Astrocyte (in vitro differentiated cells and primary cell): ENCODE measurements at regions not wholly inside any gene's neighbourhood (a gene's known extent, or its start where the extent isn't known, plus 50 kb on each side); places are given as distances from the start of the nearest gene placed in this dataset.

ENCODE experiments used
- DNase-seq: peaks from one replicate; pipeline ENCODE4 v3.0.0-alpha.2; 2010; ENCODE audit warnings: low read depth
- FAIRE-seq: peaks from 2 replicates; lab custom pipeline; 2011; peaks lifted over from hg19 to GRCh38; lab: Jason Lieb, UNC
- H2AFZ ChIP-seq: 2 replicates; pipeline ENCODE4 v1.6.0; 2012; ENCODE audit warnings: low read depth, low read length, inconsistent platforms
- H3K27ac ChIP-seq: 2 replicates; pipeline ENCODE4 v1.5.1; 2011; ENCODE audit warnings: low read depth, low read length, inconsistent platforms
- H3K27me3 ChIP-seq: 2 replicates; pipeline ENCODE4 v1.6.0; 2011; ENCODE audit warnings: low read length, inconsistent platforms; ENCODE audit not compliant: insufficient read depth
- H3K36me3 ChIP-seq: 2 replicates; pipeline ENCODE4 v1.5.1; 2011; ENCODE audit warnings: low read length, inconsistent platforms; ENCODE audit not compliant: insufficient read depth
- H3K4me1 ChIP-seq: 2 replicates; pipeline ENCODE4 v1.5.1; 2011; ENCODE audit warnings: low read length, inconsistent platforms; ENCODE audit not compliant: insufficient read depth
- H3K4me2 ChIP-seq: 2 replicates; pipeline ENCODE4 v1.6.0; 2012; ENCODE audit warnings: low read length, inconsistent platforms
- H3K4me3 ChIP-seq: 2 replicates; pipeline ENCODE4 v1.5.1; 2011; ENCODE audit warnings: low read depth, mild to moderate bottlenecking, low read length, inconsistent platforms; ENCODE audit not compliant: insufficient read depth
- H3K79me2 ChIP-seq: 2 replicates; pipeline ENCODE4 v1.6.0; 2012; ENCODE audit warnings: mild to moderate bottlenecking, low read length, inconsistent platforms; ENCODE audit not compliant: insufficient read depth
- H3K9ac ChIP-seq: 2 replicates; pipeline ENCODE4 v1.6.0; 2012; ENCODE audit warnings: mild to moderate bottlenecking, low read length, inconsistent platforms
- H3K9me3 ChIP-seq: 2 replicates; pipeline ENCODE4 v1.5.1; 2012; ENCODE audit warnings: low read depth, mild to moderate bottlenecking, low read length, inconsistent platforms; ENCODE audit not compliant: insufficient read depth
- H4K20me1 ChIP-seq: 2 replicates; pipeline ENCODE4 v1.6.0; 2012; ENCODE audit warnings: low read length, inconsistent platforms; ENCODE audit not compliant: insufficient read depth
- H3K27ac Mint-ChIP-seq: one replicate; pipeline ENCODE4 v1.8.0; 2021; ENCODE audit warnings: mild to moderate bottlenecking, mixed read lengths; ENCODE audit not compliant: unreplicated experiment
- H3K27me3 Mint-ChIP-seq: one replicate; pipeline ENCODE4 v1.8.0; 2021; ENCODE audit warnings: low read depth, mixed read lengths; ENCODE audit not compliant: unreplicated experiment
- H3K36me3 Mint-ChIP-seq: one replicate; pipeline ENCODE4 v1.8.0; 2021; ENCODE audit warnings: low read depth, mixed read lengths; ENCODE audit not compliant: unreplicated experiment
- H3K4me1 Mint-ChIP-seq: one replicate; pipeline ENCODE4 v1.8.0; 2021; ENCODE audit warnings: low read depth, mixed read lengths; ENCODE audit not compliant: unreplicated experiment
- H3K4me3 Mint-ChIP-seq: one replicate; pipeline ENCODE4 v1.8.0; 2021; ENCODE audit warnings: mild to moderate bottlenecking, moderate library complexity, mixed read lengths; ENCODE audit not compliant: unreplicated experiment
- H3K9me3 Mint-ChIP-seq: one replicate; pipeline ENCODE4 v1.8.0; 2021; ENCODE audit warnings: mild to moderate bottlenecking, mixed read lengths; ENCODE audit not compliant: unreplicated experiment
- EZH2 ChIP-seq: IDR thresholded peaks from 2 replicates; pipeline ENCODE4 v1.6.1; 2012; ENCODE audit warnings: mild to moderate bottlenecking, low read length, inconsistent platforms; ENCODE audit not compliant: insufficient read depth
- TF ChIP-seq, protein P1 (sequence below): IDR thresholded peaks from 2 replicates; pipeline ENCODE4 v1.5.1; 2011; ENCODE audit warnings: low read depth, mild to moderate bottlenecking, inconsistent platforms, low read length, moderate library complexity; ENCODE audit not compliant: insufficient read depth

DNA sequence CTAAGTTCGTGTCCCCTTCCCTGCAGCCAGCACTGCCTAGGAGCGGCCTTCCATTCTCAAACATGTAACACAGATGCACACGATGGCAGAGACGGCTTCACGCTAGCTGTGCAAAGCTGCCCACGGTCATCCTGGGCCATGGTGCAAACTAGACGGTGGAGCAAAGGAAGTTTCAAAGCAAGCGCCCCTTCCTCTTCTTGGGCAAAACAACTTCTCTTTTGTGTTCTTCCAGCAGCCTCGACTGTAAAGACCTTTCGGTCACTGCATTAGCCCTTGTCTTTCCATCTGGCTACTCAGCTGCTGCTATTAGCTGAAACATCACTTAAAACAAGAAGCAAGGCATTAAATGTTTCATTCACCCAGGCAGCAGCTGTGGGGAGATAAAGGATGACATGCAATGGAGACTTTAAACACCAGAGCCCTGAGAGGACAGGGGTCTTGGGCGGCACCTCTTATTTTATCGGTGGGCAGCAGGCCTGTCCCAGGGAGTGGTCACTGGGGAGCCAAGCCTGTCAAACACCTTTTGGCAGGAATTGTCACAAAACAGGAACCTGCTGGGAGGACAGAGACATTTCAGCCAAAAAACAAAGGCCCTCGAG, 214.8 kb downstream of the KLF6 start:
- Histone ChIP-seq H3K4me1 (no peaks in the 10 kb centered on the region), H3K27me3 (no peaks in the 10 kb centered on the region), H3K4me3 (no peak overlapping the region), H3K9ac (no peak overlapping the region), H3K27ac (no peak overlapping the region), H3K36me3 (no peaks in the 10 kb centered on the region), H3K79me2 (no peaks in the 10 kb centered on the region), H2AFZ (no peak overlapping the region), H3K4me2 (no peak overlapping the region), H4K20me1 (no peaks in the 10 kb centered on the region), H3K9me3 (no peaks in the 10 kb centered on the region)
- FAIRE-seq (no peak), DNase-seq (no peak)
- Mint-ChIP-seq H3K4me3 (no peak overlapping the region), H3K36me3 (no peaks in the 10 kb centered on the region), H3K27ac (no peak overlapping the region), H3K9me3 (no peaks in the 10 kb centered on the region), H3K4me1 (no peaks in the 10 kb centered on the region), H3K27me3 (peaks cover 4% of the 10 kb centered on the region)
- no peak for TF ChIP-seq EZH2
- TF ChIP-seq, protein P1, sequence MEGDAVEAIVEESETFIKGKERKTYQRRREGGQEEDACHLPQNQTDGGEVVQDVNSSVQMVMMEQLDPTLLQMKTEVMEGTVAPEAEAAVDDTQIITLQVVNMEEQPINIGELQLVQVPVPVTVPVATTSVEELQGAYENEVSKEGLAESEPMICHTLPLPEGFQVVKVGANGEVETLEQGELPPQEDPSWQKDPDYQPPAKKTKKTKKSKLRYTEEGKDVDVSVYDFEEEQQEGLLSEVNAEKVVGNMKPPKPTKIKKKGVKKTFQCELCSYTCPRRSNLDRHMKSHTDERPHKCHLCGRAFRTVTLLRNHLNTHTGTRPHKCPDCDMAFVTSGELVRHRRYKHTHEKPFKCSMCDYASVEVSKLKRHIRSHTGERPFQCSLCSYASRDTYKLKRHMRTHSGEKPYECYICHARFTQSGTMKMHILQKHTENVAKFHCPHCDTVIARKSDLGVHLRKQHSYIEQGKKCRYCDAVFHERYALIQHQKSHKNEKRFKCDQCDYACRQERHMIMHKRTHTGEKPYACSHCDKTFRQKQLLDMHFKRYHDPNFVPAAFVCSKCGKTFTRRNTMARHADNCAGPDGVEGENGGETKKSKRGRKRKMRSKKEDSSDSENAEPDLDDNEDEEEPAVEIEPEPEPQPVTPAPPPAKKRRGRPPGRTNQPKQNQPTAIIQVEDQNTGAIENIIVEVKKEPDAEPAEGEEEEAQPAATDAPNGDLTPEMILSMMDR = no peak

DNA sequence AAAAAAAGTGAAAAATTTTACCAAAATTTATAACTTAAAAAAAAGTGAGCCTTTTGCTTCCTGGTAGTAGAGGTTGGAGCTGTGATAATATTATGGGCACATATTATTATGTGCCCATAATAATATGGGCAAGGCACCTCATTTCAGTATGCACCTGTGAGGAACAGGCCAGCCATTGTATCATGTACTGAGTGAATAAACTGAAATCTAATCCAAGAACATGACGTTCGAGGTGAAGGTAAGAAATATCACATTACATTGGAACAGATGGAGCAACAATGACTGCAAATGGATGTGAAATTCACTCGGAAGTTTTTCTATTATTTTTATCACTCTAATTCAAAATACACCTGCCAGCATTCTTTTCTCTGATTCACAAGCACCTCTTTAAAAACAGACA, 216.0 kb downstream of the KLF6 start:
- no peak overlapping the region for H2AFZ ChIP-seq
- Mint-ChIP-seq H3K36me3 (no peaks in the 10 kb centered on the region), H3K27me3 (peaks cover 4% of the 10 kb centered on the region), H3K27ac (no peak overlapping the region), H3K9me3 (no peaks in the 10 kb centered on the region), H3K4me1 (no peaks in the 10 kb centered on the region), H3K4me3 (no peak overlapping the region)
- H4K20me1 ChIP-seq = no peaks in the 10 kb centered on the region
- H3K36me3 ChIP-seq = no peaks in the 10 kb centered on the region
- no peaks in the 10 kb centered on the region for H3K9me3 ChIP-seq
- no peak overlapping the region for H3K4me2 ChIP-seq
- no peak for FAIRE-seq
- no peaks in the 10 kb centered on the region for H3K79me2 ChIP-seq
- H3K4me1 ChIP-seq = no peaks in the 10 kb centered on the region
- H3K4me3 ChIP-seq = no peak overlapping the region
- TF ChIP-seq, protein P1 = no peak
- TF ChIP-seq EZH2 = no peak
- no peak for DNase-seq
- H3K27me3 ChIP-seq = no peaks in the 10 kb centered on the region
- H3K27ac ChIP-seq = no peak overlapping the region
- no peak overlapping the region for H3K9ac ChIP-seq

DNA sequence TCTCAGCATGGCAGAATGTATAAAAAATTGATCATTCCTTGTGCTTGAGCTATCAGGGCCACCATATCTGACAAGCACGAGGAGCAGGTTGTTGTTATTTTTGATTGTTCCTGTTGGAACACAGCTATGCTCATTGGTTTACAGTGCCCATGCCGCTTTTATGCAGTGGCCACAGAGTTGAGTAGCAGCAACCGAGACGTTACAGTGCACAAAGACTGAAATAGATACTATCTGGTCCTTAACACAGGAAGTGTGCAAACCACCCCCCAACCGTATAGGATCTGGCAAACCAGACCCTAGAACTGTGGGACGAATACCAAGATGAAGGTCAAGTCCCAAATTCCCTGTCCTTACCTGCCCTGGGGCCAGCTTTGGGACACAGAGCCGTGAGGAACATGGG, 216.6 kb downstream of the KLF6 start:
- FAIRE-seq (no peak), DNase-seq (no peak)
- no peak overlapping the region for H3K4me2 ChIP-seq
- peaks cover 4% of the 10 kb centered on the region for H3K27me3 Mint-ChIP-seq
- no peaks in the 10 kb centered on the region for H3K79me2 ChIP-seq
- H3K36me3 Mint-ChIP-seq = no peaks in the 10 kb centered on the region
- TF ChIP-seq EZH2 = no peak
- TF ChIP-seq, protein P1 = no peak
- no peak overlapping the region for H3K4me3 ChIP-seq
- H3K27ac ChIP-seq = no peak overlapping the region
- no peaks in the 10 kb centered on the region for H3K4me1 ChIP-seq
- H3K9me3 Mint-ChIP-seq = no peaks in the 10 kb centered on the region
- no peaks in the 10 kb centered on the region for H3K36me3 ChIP-seq
- no peaks in the 10 kb centered on the region for H3K4me1 Mint-ChIP-seq
- no peak overlapping the region for H3K4me3 Mint-ChIP-seq
- H3K9me3 ChIP-seq = no peaks in the 10 kb centered on the region
- H3K9ac ChIP-seq = no peak overlapping the region
- no peak overlapping the region for H3K27ac Mint-ChIP-seq
- H3K27me3 ChIP-seq = no peaks in the 10 kb centered on the region
- no peak overlapping the region for H2AFZ ChIP-seq
- H4K20me1 ChIP-seq = no peaks in the 10 kb centered on the region
